HEK293 (cell line): ENCODE measurements at regions not wholly inside any gene's neighbourhood (a gene's known extent, or its start where the extent isn't known, plus 50 kb on each side); places are given as distances from the start of the nearest gene placed in this dataset.

Experiments used
- CTCF ChIA-PET: fragments of 350-600 bp; formaldehyde crosslinking; extraction: SDS; loops from one replicate; lab custom pipeline; 2021; ENCODE audit warnings: antibody characterized with exemption; lab: Yijun Ruan, JAX
- POLR2A ChIA-PET: fragments of 300-600 bp; formaldehyde crosslinking; extraction: SDS; loops from one replicate; lab custom pipeline; 2020; ENCODE audit warnings: antibody characterized with exemption, inconsistent platforms; lab: Yijun Ruan, JAX
- H3K27ac ChIP-seq: fragments of 200-500 bp; sonication (Bioruptor generic); 2 replicates; pipeline ENCODE4 v1.5.1; 2014; ENCODE audit warnings: low read depth, low read length, control low read depth, inconsistent platforms; ENCODE audit errors: extremely low read depth
- H3K36me3 ChIP-seq, 2 experiments: fragments of 200-500 bp in 1 of 2; sonication (Bioruptor generic) in 1 of 2; 1 replicate in 1 of 2; 2 replicates in 1 of 2; pipeline ENCODE4 v1.5.1; 2014 to 2017; ENCODE audit warnings: inconsistent platforms in 2 of 2, low read length in 2 of 2; ENCODE audit not compliant: control insufficient read depth in 2 of 2, insufficient read depth in 1 of 2
- H3K4me1 ChIP-seq: fragments of 200-500 bp; sonication (Bioruptor generic); 2 replicates; pipeline ENCODE4 v1.5.1; 2014; ENCODE audit warnings: mild to moderate bottlenecking, low read length, inconsistent platforms; ENCODE audit not compliant: control insufficient read depth, insufficient read depth
- H3K4me3 ChIP-seq: 2 replicates; pipeline ENCODE4 v1.5.1; 2011; ENCODE audit warnings: low read depth, mild to moderate bottlenecking, control low read depth, low read length, moderate library complexity
- H3K9me3 ChIP-seq: fragments of 200-500 bp; sonication (Bioruptor generic); 2 replicates; pipeline ENCODE4 v1.5.1; 2014; ENCODE audit warnings: low read depth, low read length, inconsistent platforms; ENCODE audit not compliant: control insufficient read depth, insufficient read depth
- GFI1B ChIP-seq: fragments of 450-650 bp; formaldehyde crosslinking; IDR thresholded peaks from 2 replicates; pipeline ENCODE4 v1.5.1; 2016; ENCODE audit warnings: missing biosample characterization, missing genetic modification characterization
- KLF16 ChIP-seq: fragments of 450-650 bp; formaldehyde crosslinking; IDR thresholded peaks from 2 replicates; pipeline ENCODE4 v1.5.1; 2017; ENCODE audit warnings: missing biosample characterization, missing genetic modification characterization
- OVOL3 ChIP-seq: fragments of 450-650 bp; formaldehyde crosslinking; IDR thresholded peaks from 2 replicates; pipeline ENCODE4 v1.5.1; 2016; ENCODE audit warnings: missing biosample characterization, missing genetic modification characterization
- SCRT1 ChIP-seq: fragments of 450-650 bp; formaldehyde crosslinking; IDR thresholded peaks from 2 replicates; pipeline ENCODE4 v1.5.1; 2016; ENCODE audit warnings: missing biosample characterization, missing genetic modification characterization, borderline replicate concordance
- SETDB1 ChIP-seq: IDR thresholded peaks from one replicate; pipeline ENCODE4 v1.6.1; 2017; ENCODE audit warnings: mild to moderate bottlenecking, low read length, moderate library complexity, mixed read lengths; ENCODE audit not compliant: insufficient read length
- TRIM28 ChIP-seq: IDR thresholded peaks from 2 replicates; pipeline ENCODE4 v1.6.1; 2011; ENCODE audit warnings: low read length, control low read depth, borderline replicate concordance
- ZBTB1 ChIP-seq: fragments of 450-650 bp; formaldehyde crosslinking; IDR thresholded peaks from 2 replicates; pipeline ENCODE4 v1.5.1; 2016; ENCODE audit warnings: missing biosample characterization, missing genetic modification characterization
- ZFP37 ChIP-seq: fragments of 450-650 bp; formaldehyde crosslinking; IDR thresholded peaks from 2 replicates; pipeline ENCODE4 v1.5.1; 2016; ENCODE audit warnings: missing biosample characterization, missing genetic modification characterization
- ZNF133 ChIP-seq: fragments of 450-650 bp; formaldehyde crosslinking; IDR thresholded peaks from 2 replicates; pipeline ENCODE4 v1.5.1; 2016; ENCODE audit warnings: missing biosample characterization, missing genetic modification characterization
- ZNF146 ChIP-seq: fragments of 450-650 bp; formaldehyde crosslinking; IDR thresholded peaks from 2 replicates; pipeline ENCODE4 v1.5.1; 2016; ENCODE audit warnings: missing biosample characterization, missing genetic modification characterization
- ZNF16 ChIP-seq: fragments of 450-650 bp; formaldehyde crosslinking; IDR thresholded peaks from 2 replicates; pipeline ENCODE4 v1.5.1; 2016; ENCODE audit warnings: low read depth, missing biosample characterization, missing genetic modification characterization
- ZNF19 ChIP-seq: fragments of 450-650 bp; formaldehyde crosslinking; IDR thresholded peaks from 2 replicates; pipeline ENCODE4; 2016; ENCODE audit warnings: missing biosample characterization, missing genetic modification characterization, low read depth
- ZNF23 ChIP-seq: fragments of 450-650 bp; formaldehyde crosslinking; IDR thresholded peaks from 2 replicates; pipeline ENCODE4 v1.5.1; 2016; ENCODE audit warnings: missing biosample characterization, missing genetic modification characterization, borderline replicate concordance
- ZNF24 ChIP-seq: fragments of 450-650 bp; formaldehyde crosslinking; IDR thresholded peaks from 2 replicates; pipeline ENCODE4 v1.5.1; 2016; ENCODE audit warnings: missing biosample characterization, missing genetic modification characterization
- ZNF248 ChIP-seq: fragments of 450-650 bp; formaldehyde crosslinking; IDR thresholded peaks from 2 replicates; pipeline ENCODE4 v1.5.1; 2017; ENCODE audit warnings: missing biosample characterization, missing genetic modification characterization
- ZNF548 ChIP-seq: fragments of 450-650 bp; formaldehyde crosslinking; IDR thresholded peaks from 2 replicates; pipeline ENCODE4 v1.5.1; 2016; ENCODE audit warnings: missing biosample characterization, missing genetic modification characterization
- ZNF596 ChIP-seq: fragments of 450-650 bp; IDR thresholded peaks from 2 replicates; pipeline ENCODE4 v1.5.0; 2018; ENCODE audit warnings: missing biosample characterization, mild to moderate bottlenecking, missing genetic modification characterization, moderate library complexity
- ZNF624 ChIP-seq: fragments of 450-650 bp; formaldehyde crosslinking; IDR thresholded peaks from 2 replicates; pipeline ENCODE4 v1.5.1; 2017; ENCODE audit warnings: missing biosample characterization, missing genetic modification characterization
- ZNF626 ChIP-seq: fragments of 450-650 bp; sonication (Bioruptor Pico); formaldehyde crosslinking; IDR thresholded peaks from 2 replicates; pipeline ENCODE4 v1.5.1; 2018; ENCODE audit warnings: missing biosample characterization, missing genetic modification characterization, inconsistent platforms
- ZNF792 ChIP-seq: fragments of 450-650 bp; formaldehyde crosslinking; IDR thresholded peaks from 2 replicates; pipeline ENCODE4 v1.5.1; 2016; ENCODE audit warnings: missing biosample characterization, missing genetic modification characterization
- TF ChIP-seq, protein P1 (sequence below): fragments of 450-650 bp; formaldehyde crosslinking; IDR thresholded peaks from 2 replicates; pipeline ENCODE4 v1.5.1; 2017; ENCODE audit warnings: missing biosample characterization, mild to moderate bottlenecking, missing genetic modification characterization, moderate library complexity
- TF ChIP-seq, protein P2 (sequence below): fragments of 450-650 bp; formaldehyde crosslinking; IDR thresholded peaks from 2 replicates; pipeline ENCODE4 v1.5.0; 2017; ENCODE audit warnings: missing biosample characterization, missing genetic modification characterization, borderline replicate concordance
- TF ChIP-seq, protein P3 (sequence below): sonication (generic); formaldehyde crosslinking; IDR thresholded peaks from 2 replicates; pipeline ENCODE4 v1.8.1; 2022; ENCODE audit warnings: mild to moderate bottlenecking, moderate library complexity, missing genetic modification reagents
- TF ChIP-seq, protein P4 (sequence below): fragments of 450-650 bp; formaldehyde crosslinking; IDR thresholded peaks from 2 replicates; pipeline ENCODE4 v1.5.1; 2016; ENCODE audit warnings: missing biosample characterization, missing genetic modification characterization
- TF ChIP-seq, protein P5 (sequence below): fragments of 450-650 bp; formaldehyde crosslinking; IDR thresholded peaks from 2 replicates; pipeline ENCODE4 v1.5.1; 2016; ENCODE audit warnings: missing biosample characterization, missing genetic modification characterization

DNA sequence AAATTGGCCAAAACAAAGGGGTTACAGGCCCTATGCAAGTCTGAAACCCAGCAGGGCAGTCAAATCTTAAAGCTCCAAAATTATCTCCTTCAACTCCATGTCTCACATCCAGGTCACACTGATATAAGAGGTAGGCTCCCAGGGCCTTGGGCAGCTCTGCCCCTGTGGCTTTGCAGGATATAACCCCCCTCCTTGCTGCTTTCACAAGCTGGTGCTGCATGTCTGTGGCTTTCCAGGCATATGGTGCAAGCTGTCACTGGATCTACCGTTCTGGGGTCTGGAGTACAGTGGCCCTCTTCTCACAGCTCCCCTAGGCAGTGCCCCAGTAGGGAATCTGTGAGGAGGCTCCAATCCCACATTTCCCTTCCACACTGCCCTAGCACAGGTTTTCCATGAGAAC lies 519.6 kb downstream of the ETS1 start:
- CTCF ChIA-PET = interaction anchor here (0.7 kb wide), 1 partner anchor 566 kb away, joined by 4 read pairs; no protein-coding TSS in a partner anchor

DNA sequence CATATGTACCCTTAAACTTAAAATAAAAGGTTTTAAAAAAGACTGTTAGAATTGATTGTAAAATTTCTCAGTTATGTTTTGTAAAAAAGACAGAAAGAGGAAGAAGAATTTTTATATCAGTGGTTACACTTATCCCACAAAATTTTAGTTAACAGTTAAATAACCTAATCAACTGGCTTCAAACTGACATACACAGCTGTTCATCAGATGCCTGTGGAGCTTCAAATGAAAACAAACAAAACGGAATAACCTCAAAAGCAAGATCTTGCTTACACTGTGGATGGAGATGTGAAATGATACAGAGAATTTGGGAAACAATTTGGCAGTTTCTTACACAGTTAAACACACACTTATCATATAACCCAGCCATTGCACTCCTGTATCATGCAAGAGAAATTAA lies 521.0 kb downstream of the ETS1 start:
- H3K36me3 ChIP-seq = no peaks in the 10 kb centered on the region
- no peaks in the 10 kb centered on the region for H3K9me3 ChIP-seq
- H3K27ac ChIP-seq = no peak overlapping the region
- ChIA-PET POLR2A (no interaction called here), CTCF (interaction anchor here (0.7 kb wide), 1 partner anchor 19 kb away, joined by 3 read pairs; no protein-coding TSS in a partner anchor)
- no peak overlapping the region for H3K4me3 ChIP-seq
- no peaks in the 10 kb centered on the region; the same call in 1 of the 2 replicates for H3K4me1 ChIP-seq
- no peak for TF ChIP-seq ZBTB1 (tag by site-specific recombination)
- TF ChIP-seq, protein P1, sequence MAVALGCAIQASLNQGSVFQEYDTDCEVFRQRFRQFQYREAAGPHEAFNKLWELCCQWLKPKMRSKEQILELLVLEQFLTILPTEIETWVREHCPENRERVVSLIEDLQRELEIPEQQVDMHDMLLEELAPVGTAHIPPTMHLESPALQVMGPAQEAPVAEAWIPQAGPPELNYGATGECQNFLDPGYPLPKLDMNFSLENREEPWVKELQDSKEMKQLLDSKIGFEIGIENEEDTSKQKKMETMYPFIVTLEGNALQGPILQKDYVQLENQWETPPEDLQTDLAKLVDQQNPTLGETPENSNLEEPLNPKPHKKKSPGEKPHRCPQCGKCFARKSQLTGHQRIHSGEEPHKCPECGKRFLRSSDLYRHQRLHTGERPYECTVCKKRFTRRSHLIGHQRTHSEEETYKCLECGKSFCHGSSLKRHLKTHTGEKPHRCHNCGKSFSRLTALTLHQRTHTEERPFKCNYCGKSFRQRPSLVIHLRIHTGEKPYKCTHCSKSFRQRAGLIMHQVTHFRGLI (tag by site-specific recombination) = no peak
- TF ChIP-seq SCRT1 (tag by site-specific recombination) = no peak
- no peak for TF ChIP-seq ZNF146
- no peak for TF ChIP-seq OVOL3 (tag by site-specific recombination)
- no peak for TF ChIP-seq ZFP37 (tag by site-specific recombination)
- no peak for TF ChIP-seq GFI1B (tag by site-specific recombination)
- no peak for TF ChIP-seq ZNF23
- no peak for TF ChIP-seq ZNF548
- TF ChIP-seq ZNF596 (tag by site-specific recombination) = no peak
- TF ChIP-seq, protein P2, sequence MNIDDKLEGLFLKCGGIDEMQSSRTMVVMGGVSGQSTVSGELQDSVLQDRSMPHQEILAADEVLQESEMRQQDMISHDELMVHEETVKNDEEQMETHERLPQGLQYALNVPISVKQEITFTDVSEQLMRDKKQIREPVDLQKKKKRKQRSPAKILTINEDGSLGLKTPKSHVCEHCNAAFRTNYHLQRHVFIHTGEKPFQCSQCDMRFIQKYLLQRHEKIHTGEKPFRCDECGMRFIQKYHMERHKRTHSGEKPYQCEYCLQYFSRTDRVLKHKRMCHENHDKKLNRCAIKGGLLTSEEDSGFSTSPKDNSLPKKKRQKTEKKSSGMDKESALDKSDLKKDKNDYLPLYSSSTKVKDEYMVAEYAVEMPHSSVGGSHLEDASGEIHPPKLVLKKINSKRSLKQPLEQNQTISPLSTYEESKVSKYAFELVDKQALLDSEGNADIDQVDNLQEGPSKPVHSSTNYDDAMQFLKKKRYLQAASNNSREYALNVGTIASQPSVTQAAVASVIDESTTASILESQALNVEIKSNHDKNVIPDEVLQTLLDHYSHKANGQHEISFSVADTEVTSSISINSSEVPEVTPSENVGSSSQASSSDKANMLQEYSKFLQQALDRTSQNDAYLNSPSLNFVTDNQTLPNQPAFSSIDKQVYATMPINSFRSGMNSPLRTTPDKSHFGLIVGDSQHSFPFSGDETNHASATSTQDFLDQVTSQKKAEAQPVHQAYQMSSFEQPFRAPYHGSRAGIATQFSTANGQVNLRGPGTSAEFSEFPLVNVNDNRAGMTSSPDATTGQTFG (tag by site-specific recombination) = no peak
- TF ChIP-seq ZNF248 = no peak
- TF ChIP-seq, protein P3, sequence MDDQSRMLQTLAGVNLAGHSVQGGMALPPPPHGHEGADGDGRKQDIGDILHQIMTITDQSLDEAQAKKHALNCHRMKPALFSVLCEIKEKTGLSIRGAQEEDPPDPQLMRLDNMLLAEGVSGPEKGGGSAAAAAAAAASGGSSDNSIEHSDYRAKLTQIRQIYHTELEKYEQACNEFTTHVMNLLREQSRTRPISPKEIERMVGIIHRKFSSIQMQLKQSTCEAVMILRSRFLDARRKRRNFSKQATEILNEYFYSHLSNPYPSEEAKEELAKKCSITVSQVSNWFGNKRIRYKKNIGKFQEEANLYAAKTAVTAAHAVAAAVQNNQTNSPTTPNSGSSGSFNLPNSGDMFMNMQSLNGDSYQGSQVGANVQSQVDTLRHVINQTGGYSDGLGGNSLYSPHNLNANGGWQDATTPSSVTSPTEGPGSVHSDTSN (CRISPR knock-in tag) = no peak
- TF ChIP-seq ZNF626 (tag by site-specific recombination) = no peak
- no peak for TF ChIP-seq TRIM28

More for the DNA sequence above, 519.6 kb downstream of the ETS1 start:
- Histone ChIP-seq H3K4me3 (no peak overlapping the region), H3K4me1 (no peaks in the 10 kb centered on the region), H3K27ac (no peak overlapping the region), H3K36me3 (no peaks in the 10 kb centered on the region), H3K9me3 (no peaks in the 10 kb centered on the region)
- POLR2A ChIA-PET = no interaction called here
- TF ChIP-seq ZNF624 = no peak
- no peak for TF ChIP-seq ZNF16 (tag by site-specific recombination)
- TF ChIP-seq ZNF24 (tag by site-specific recombination) = no peak
- no peak for TF ChIP-seq GFI1B (tag by site-specific recombination)
- TF ChIP-seq ZNF133 = no peak
- TF ChIP-seq ZNF19 (tag by site-specific recombination) = no peak
- no peak for TF ChIP-seq SETDB1
- no peak for TF ChIP-seq ZNF792 (tag by site-specific recombination)
- TF ChIP-seq, protein P4, sequence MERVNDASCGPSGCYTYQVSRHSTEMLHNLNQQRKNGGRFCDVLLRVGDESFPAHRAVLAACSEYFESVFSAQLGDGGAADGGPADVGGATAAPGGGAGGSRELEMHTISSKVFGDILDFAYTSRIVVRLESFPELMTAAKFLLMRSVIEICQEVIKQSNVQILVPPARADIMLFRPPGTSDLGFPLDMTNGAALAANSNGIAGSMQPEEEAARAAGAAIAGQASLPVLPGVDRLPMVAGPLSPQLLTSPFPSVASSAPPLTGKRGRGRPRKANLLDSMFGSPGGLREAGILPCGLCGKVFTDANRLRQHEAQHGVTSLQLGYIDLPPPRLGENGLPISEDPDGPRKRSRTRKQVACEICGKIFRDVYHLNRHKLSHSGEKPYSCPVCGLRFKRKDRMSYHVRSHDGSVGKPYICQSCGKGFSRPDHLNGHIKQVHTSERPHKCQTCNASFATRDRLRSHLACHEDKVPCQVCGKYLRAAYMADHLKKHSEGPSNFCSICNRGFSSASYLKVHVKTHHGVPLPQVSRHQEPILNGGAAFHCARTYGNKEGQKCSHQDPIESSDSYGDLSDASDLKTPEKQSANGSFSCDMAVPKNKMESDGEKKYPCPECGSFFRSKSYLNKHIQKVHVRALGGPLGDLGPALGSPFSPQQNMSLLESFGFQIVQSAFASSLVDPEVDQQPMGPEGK (tag by site-specific recombination) = no peak
- no peak for TF ChIP-seq KLF16 (tag by site-specific recombination)
- TF ChIP-seq, protein P5, sequence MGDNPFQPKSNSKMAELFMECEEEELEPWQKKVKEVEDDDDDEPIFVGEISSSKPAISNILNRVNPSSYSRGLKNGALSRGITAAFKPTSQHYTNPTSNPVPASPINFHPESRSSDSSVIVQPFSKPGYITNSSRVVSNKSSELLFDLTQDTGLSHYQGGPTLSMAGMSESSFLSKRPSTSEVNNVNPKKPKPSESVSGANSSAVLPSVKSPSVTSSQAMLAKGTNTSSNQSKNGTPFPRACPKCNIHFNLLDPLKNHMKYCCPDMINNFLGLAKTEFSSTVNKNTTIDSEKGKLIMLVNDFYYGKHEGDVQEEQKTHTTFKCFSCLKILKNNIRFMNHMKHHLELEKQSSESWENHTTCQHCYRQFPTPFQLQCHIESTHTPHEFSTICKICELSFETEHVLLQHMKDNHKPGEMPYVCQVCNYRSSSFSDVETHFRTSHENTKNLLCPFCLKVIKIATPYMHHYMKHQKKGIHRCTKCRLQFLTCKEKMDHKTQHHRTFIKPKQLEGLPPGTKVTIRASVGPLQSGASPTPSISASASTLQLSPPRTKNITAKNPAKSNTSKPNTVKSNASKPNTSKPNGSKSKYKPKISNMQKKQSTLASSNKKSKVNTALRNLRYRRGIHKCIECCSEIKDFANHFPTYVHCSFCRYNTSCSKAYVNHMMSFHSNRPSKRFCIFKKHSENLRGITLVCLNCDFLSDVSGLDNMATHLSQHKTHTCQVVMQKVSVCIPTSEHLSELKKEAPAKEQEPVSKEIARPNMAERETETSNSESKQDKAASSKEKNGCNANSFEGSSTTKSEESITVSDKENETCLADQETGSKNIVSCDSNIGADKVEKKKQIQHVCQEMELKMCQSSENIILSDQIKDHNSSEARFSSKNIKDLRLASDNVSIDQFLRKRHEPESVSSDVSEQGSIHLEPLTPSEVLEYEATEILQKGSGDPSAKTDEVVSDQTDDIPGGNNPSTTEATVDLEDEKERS (tag by site-specific recombination) = no peak
